Tibial nerve (tissue), 4 donors: ENCODE measurements at regions not wholly inside any gene's neighbourhood (a gene's known extent, or its start where the extent isn't known, plus 50 kb on each side); places are given as distances from the start of the nearest gene placed in this dataset.
A peak's percentile ranks its signal among the peaks of the same experiment; 100 is the strongest.

Experiments
- DNase-seq, 2 donors: peaks; one replicate each; pipeline ENCODE4 v3.0.0-alpha.2; 2019; ENCODE audit warnings: low spot score in 2 of 2
- H3K27ac ChIP-seq, 4 donors: fragments of 200-600 bp; sonication (generic) in 3 of 4; one replicate each; pipeline ENCODE4 v1.5.1; 2017 to 2019; ENCODE audit warnings: mild to moderate bottlenecking in 1 of 4
- H3K27me3 ChIP-seq, 2 donors: fragments of 200-600 bp; sonication (generic) in 1 of 2; one replicate each; pipeline versions ENCODE4 v1.5.1 to v1.6.0; 2017 to 2019
- H3K36me3 ChIP-seq, 3 donors: fragments of 200-600 bp; sonication (generic); one replicate each; pipeline ENCODE4 v1.5.1; 2018 to 2019
- H3K4me1 ChIP-seq, 4 donors: fragments of 200-600 bp; sonication (generic) in 3 of 4; one replicate each; pipeline ENCODE4 v1.5.1; 2017 to 2019
- H3K4me3 ChIP-seq, 4 donors: fragments of 200-600 bp; sonication (generic) in 3 of 4; one replicate each; pipeline ENCODE4 v1.5.1; 2017 to 2019; ENCODE audit warnings: mild to moderate bottlenecking in 1 of 4, moderate library complexity in 1 of 4
- H3K9me3 ChIP-seq, 4 donors: fragments of 200-600 bp; sonication (generic) in 3 of 4; one replicate each; pipeline ENCODE4 v1.5.1; 2017 to 2019
- CTCF ChIP-seq, 5 experiments: fragments of 200-600 bp in 3 of 5; fragments of 450-650 bp in 2 of 5; sonication (generic) in 3 of 5; IDR thresholded peaks; one replicate each; pipeline ENCODE4 v1.5.1; 2016 to 2019; ENCODE audit warnings: antibody characterized with exemption in 5 of 5, mild to moderate bottlenecking in 3 of 5, moderate library complexity in 2 of 5
- EP300 ChIP-seq, 2 donors: sonication (generic); formaldehyde crosslinking; IDR thresholded peaks; one replicate each; pipeline ENCODE4 v1.6.1; 2017; ENCODE audit warnings: antibody characterized with exemption in 2 of 2, mild to moderate bottlenecking in 1 of 2
- POLR2A ChIP-seq, 2 donors: fragments of 450-650 bp; IDR thresholded peaks; one replicate each; pipeline ENCODE4 v1.6.1; 2017; ENCODE audit warnings: antibody characterized with exemption in 2 of 2, mild to moderate bottlenecking in 2 of 2, moderate library complexity in 2 of 2
- WGBS, 2 donors: methylation state at CpG; one replicate each; pipeline ENCODE4 v1.1.5; 2018; 5-methylcytosine and 5-hydroxymethylcytosine counted together

- DNase-seq = peak; percentile 2 to 7
- 73 to 80% methylated on average over 26 to 30 of the region's 30 CpGs for WGBS, 2 donors
- no peak for TF ChIP-seq POLR2A (IDR thresholded peaks at IDR 0.05)
- TF ChIP-seq EP300 (IDR thresholded peaks at IDR 0.05) = no peak
- no peak for TF ChIP-seq CTCF (IDR thresholded peaks at IDR 0.05)
- Histone ChIP-seq H3K4me1 (no peaks in the 10 kb centered on the region), H3K9me3 (no peaks in the 10 kb centered on the region), H3K4me3 (no peak overlapping the region), H3K36me3 (no peaks in the 10 kb centered on the region), H3K27ac (no peak overlapping the region), H3K27me3 (no peaks in the 10 kb centered on the region)
These were observed 225.2 kb upstream of the RTL1 start for GRCh38 chr14:101128478-101129321.

GRCh38 chr14:101129521-101130167 lies 226.1 kb upstream of the RTL1 start:
- TF ChIP-seq CTCF (IDR thresholded peaks at IDR 0.05) = no peak
- no peak for TF ChIP-seq POLR2A (IDR thresholded peaks at IDR 0.05)
- TF ChIP-seq EP300 (IDR thresholded peaks at IDR 0.05) = no peak
- Histone ChIP-seq H3K4me1 (no peaks in the 10 kb centered on the region), H3K27me3 (no peaks in the 10 kb centered on the region), H3K4me3 (no peak overlapping the region), H3K9me3 (no peaks in the 10 kb centered on the region), H3K36me3 (no peaks in the 10 kb centered on the region), H3K27ac (no peak overlapping the region)
- 58 to 60% methylated on average over 6 of the region's 6 CpGs for WGBS, 2 donors
- DNase-seq = no peak

GRCh38 chr14:101130861-101131260 lies 227.3 kb upstream of the RTL1 start:
- WGBS, 2 donors = 65 to 69% methylated on average over 6 of the region's 6 CpGs
- Histone ChIP-seq H3K27me3 (no peaks in the 10 kb centered on the region), H3K27ac (no peak overlapping the region), H3K4me1 (no peaks in the 10 kb centered on the region), H3K36me3 (no peaks in the 10 kb centered on the region), H3K9me3 (no peaks in the 10 kb centered on the region), H3K4me3 (no peak overlapping the region)
- no peak for DNase-seq
- TF ChIP-seq EP300 (IDR thresholded peaks at IDR 0.05) = no peak
- no peak for TF ChIP-seq POLR2A (IDR thresholded peaks at IDR 0.05)
- no peak for TF ChIP-seq CTCF (IDR thresholded peaks at IDR 0.05)

- H3K4me1 ChIP-seq = no peaks in the 10 kb centered on the region
- H3K36me3 ChIP-seq = no peaks in the 10 kb centered on the region
- no peak overlapping the region for H3K27ac ChIP-seq
- peak in 1 of 2 donors; percentile 1 for DNase-seq
- no peaks in the 10 kb centered on the region for H3K9me3 ChIP-seq
- H3K27me3 ChIP-seq = no peaks in the 10 kb centered on the region
- TF ChIP-seq POLR2A (IDR thresholded peaks at IDR 0.05) (no peak), EP300 (IDR thresholded peaks at IDR 0.05) (no peak), CTCF (IDR thresholded peaks at IDR 0.05) (no peak)
- 70 to 77% methylated on average over 6 to 7 of the region's 7 CpGs for WGBS, 2 donors
- H3K4me3 ChIP-seq = no peak overlapping the region
These were observed 228.0 kb upstream of the RTL1 start for GRCh38 chr14:101131451-101131916.

GRCh38 chr14:101132051-101132571 lies 228.6 kb upstream of the RTL1 start:
- H3K36me3 ChIP-seq = no peaks in the 10 kb centered on the region
- H3K4me1 ChIP-seq = no peaks in the 10 kb centered on the region
- H3K27ac ChIP-seq = no peak overlapping the region
- no peaks in the 10 kb centered on the region for H3K27me3 ChIP-seq
- H3K4me3 ChIP-seq = no peak overlapping the region
- H3K9me3 ChIP-seq = no peaks in the 10 kb centered on the region
- TF ChIP-seq POLR2A (IDR thresholded peaks at IDR 0.05) = no peak
- TF ChIP-seq EP300 (IDR thresholded peaks at IDR 0.05) = no peak
- TF ChIP-seq CTCF (IDR thresholded peaks at IDR 0.05) = no peak
- WGBS, 2 donors = 76 to 78% methylated on average over 8 to 10 of the region's 10 CpGs
- peak in 1 of 2 donors; percentile 1 for DNase-seq
